HCT116 (cell line): ENCODE measurements at regions not wholly inside any gene's neighbourhood (a gene's known extent, or its start where the extent isn't known, plus 50 kb on each side); places are given as distances from the start of the nearest gene placed in this dataset.

Experiments
- ATAC-seq: fragments of 200-7000 bp; cut with Tn5 transposase; 2 replicates; pipeline ENCODE4 v1.9.1; 2020; ENCODE audit warnings: mild to moderate bottlenecking, moderate library complexity
- BruUV-seq: library from RNA; stranded (reverse); fragments of 400-500 nt; replicated peaks from 2 replicates; lab custom pipeline; 2021; lab: Mats Ljungman, UMichigan
- CTCF ChIA-PET: fragments of 300-600 bp; sonication (Branson Sonifier 250); formaldehyde crosslinking; loops from one replicate; lab custom pipeline; 2021; ENCODE audit warnings: antibody characterized with exemption; lab: Charles Lee
- POLR2A ChIA-PET: fragments of 300-600, 350-600 bp; sonication (Branson Sonifier 250); formaldehyde crosslinking; loops from one replicate; lab custom pipeline; 2021; ENCODE audit warnings: antibody characterized with exemption; lab: Charles Lee
- RAD21 ChIA-PET, 2 experiments: fragments of 300-600 bp; sonication (Branson Sonifier 250); formaldehyde crosslinking; loops; one replicate each; lab custom pipeline; 2023; ENCODE audit warnings: low total read pairs in 2 of 2; ENCODE audit not compliant: uncharacterized antibody in 2 of 2, unreplicated experiment in 2 of 2, low non-redundant PET in 1 of 2; lab: Charles Lee
- DNase-seq: peaks from one replicate; pipeline ENCODE4 v3.0.0-alpha.2; 2010; ENCODE audit warnings: low read depth, low spot score
- H2AFZ ChIP-seq: fragments of 200-600 bp; shearing (Covaris generic), sonication (generic); 2 replicates; pipeline ENCODE4 v1.6.1; 2017; ENCODE audit warnings: low read depth, mixed run types, mixed read lengths, antibody characterized with exemption, low read length; ENCODE audit not compliant: poor library complexity, severe bottlenecking
- H3K27ac ChIP-seq: 2 replicates; pipeline ENCODE4 v1.5.1; 2012; ENCODE audit warnings: low read depth, low read length
- H3K27me3 ChIP-seq: fragments of 200-600 bp; sonication (generic); 2 replicates; pipeline ENCODE4 v1.6.1; 2016; ENCODE audit warnings: mixed run types, low read length, mixed read lengths; ENCODE audit not compliant: insufficient read depth
- H3K36me3 ChIP-seq, 2 experiments: fragments of 200-500 bp in 1 of 2; fragments of 200-600 bp in 1 of 2; sonication (Bioruptor generic) in 1 of 2; sonication (generic) in 1 of 2; 2 replicates each; pipeline versions ENCODE4 v1.5.1 to v1.6.1; 2014 to 2016; ENCODE audit warnings: low read length in 2 of 2, inconsistent platforms in 1 of 2, mixed read lengths in 1 of 2, mixed run types in 1 of 2; ENCODE audit not compliant: insufficient read depth in 2 of 2, control insufficient read depth in 1 of 2
- H3K4me1 ChIP-seq, 2 experiments: fragments of 200-600 bp in 1 of 2; sonication (generic) in 1 of 2; 2 replicates each; pipeline versions ENCODE4 v1.5.1 to v1.6.1; 2012 to 2017; ENCODE audit warnings: low read length in 2 of 2, inconsistent platforms in 1 of 2, mild to moderate bottlenecking in 1 of 2, mixed read lengths in 1 of 2, mixed run types in 1 of 2, moderate library complexity in 1 of 2; ENCODE audit not compliant: insufficient read depth in 2 of 2, control insufficient read depth in 1 of 2
- H3K4me2 ChIP-seq: fragments of 200-600 bp; sonication (generic); 2 replicates; pipeline ENCODE4 v1.6.1; 2017; ENCODE audit warnings: mixed run types, low read length, mixed read lengths
- H3K4me3 ChIP-seq, 2 experiments: fragments of 200-600 bp in 1 of 2; sonication (generic) in 1 of 2; replicated peaks in 1 of 2; 2 replicates each; pipeline ENCODE4 v1.5.1; 2011 to 2016; ENCODE audit warnings: low read length in 2 of 2, control low read depth in 1 of 2, low read depth in 1 of 2, mild to moderate bottlenecking in 1 of 2, mixed read lengths in 1 of 2, mixed run types in 1 of 2
- H3K79me2 ChIP-seq: fragments of 200-600 bp; sonication (generic); 2 replicates; pipeline ENCODE4 v1.6.1; 2017; ENCODE audit warnings: mild to moderate bottlenecking, mixed run types, low read length, moderate library complexity, mixed read lengths; ENCODE audit not compliant: insufficient read depth
- H3K9ac ChIP-seq: fragments of 200-600 bp; sonication (generic); 2 replicates; pipeline ENCODE4 v1.6.1; 2016; ENCODE audit warnings: low read length, mixed read lengths
- H3K9me2 ChIP-seq: fragments of 200-600 bp; sonication (generic), shearing (Covaris generic); 2 replicates; pipeline ENCODE4 v1.6.1; 2017; ENCODE audit warnings: mixed run types, mild to moderate bottlenecking, moderate library complexity; ENCODE audit not compliant: insufficient read depth
- H3K9me3 ChIP-seq, 2 experiments: fragments of 200-500 bp in 1 of 2; fragments of 200-600 bp in 1 of 2; sonication (Bioruptor generic) in 1 of 2; sonication (generic) in 1 of 2; 2 replicates each; pipeline ENCODE4 v1.6.1; 2014 to 2017; ENCODE audit warnings: low read length in 2 of 2, mixed read lengths in 2 of 2, inconsistent platforms in 1 of 2, low read depth in 1 of 2, mild to moderate bottlenecking in 1 of 2, mixed run types in 1 of 2, moderate library complexity in 1 of 2; ENCODE audit not compliant: control insufficient read depth in 1 of 2, insufficient read depth in 1 of 2
- H4K20me1 ChIP-seq: fragments of 200-600 bp; sonication (generic), shearing (Covaris generic); 2 replicates; pipeline ENCODE4 v1.6.1; 2017; ENCODE audit warnings: mixed run types, mild to moderate bottlenecking, moderate library complexity; ENCODE audit not compliant: insufficient read depth
- CEBPB ChIP-seq: IDR thresholded peaks from 2 replicates; pipeline ENCODE4 v1.6.1; 2012; ENCODE audit warnings: low read depth
- EGR1 ChIP-seq: IDR thresholded peaks from 2 replicates; pipeline ENCODE4 v1.6.1; 2012; ENCODE audit warnings: low read depth
- EZH2 ChIP-seq: fragments of 200-600 bp; sonication (generic); IDR thresholded peaks from 2 replicates; pipeline ENCODE4 v1.6.1; 2017; ENCODE audit warnings: antibody characterized with exemption, mixed run types
- EZH2phosphoT487 ChIP-seq: fragments of 200-600 bp; IDR thresholded peaks from 2 replicates; pipeline ENCODE4 v1.6.1; 2018; ENCODE audit warnings: antibody characterized with exemption, borderline replicate concordance
- MAX ChIP-seq: IDR thresholded peaks from 2 replicates; pipeline ENCODE4 v1.6.1; 2012
- POLR2A ChIP-seq: IDR thresholded peaks from 2 replicates; pipeline ENCODE4 v1.7.0; 2011; ENCODE audit warnings: borderline replicate concordance; ENCODE audit not compliant: insufficient read depth, insufficient read length; ENCODE audit errors: extremely low read depth
- POLR2AphosphoS5 ChIP-seq: IDR thresholded peaks from 2 replicates; pipeline ENCODE4 v1.6.1; 2011; ENCODE audit warnings: mild to moderate bottlenecking, low read depth, low read length, moderate library complexity
- SP1 ChIP-seq: IDR thresholded peaks from 2 replicates; pipeline ENCODE4 v1.6.1; 2012; ENCODE audit warnings: low read depth
- SRF ChIP-seq: IDR thresholded peaks from 2 replicates; pipeline ENCODE4 v1.6.1; 2012; ENCODE audit warnings: low read depth
- TCF7L2 ChIP-seq: IDR thresholded peaks from 2 replicates; pipeline ENCODE4 v1.7.0; 2011; ENCODE audit warnings: borderline replicate concordance, inconsistent platforms; ENCODE audit not compliant: insufficient read depth, insufficient read length; ENCODE audit errors: extremely low read depth
- YY1 ChIP-seq: IDR thresholded peaks from 2 replicates; pipeline ENCODE4 v1.6.1; 2011; ENCODE audit warnings: low read length, low read depth, moderate library complexity, mild to moderate bottlenecking; ENCODE audit not compliant: insufficient replicate concordance; ENCODE audit errors: extremely low read depth
- ZNF274 ChIP-seq: fragments of 200-500 bp; sonication (Bioruptor generic); IDR thresholded peaks from 2 replicates; pipeline ENCODE4 v1.6.1; 2014; ENCODE audit warnings: mild to moderate bottlenecking, low read depth, low read length, inconsistent platforms
- intact Hi-C: fragments of 100-400 bp; cut with micrococcal nuclease; formaldehyde crosslinking; loops from 2 replicates; pipeline ENCODE4 v1.10.0; 2022

GRCh38 chr3:107939691-107940442 is 151.0 kb downstream of the CD47 start:
- ATAC-seq, result no peak
- no peak overlapping the region for H2AFZ ChIP-seq
- CTCF ChIA-PET, result interaction anchor here (1.0 kb wide), 1 partner anchor 12 kb away, joined by 5 read pairs; no protein-coding TSS in a partner anchor
- no peaks in the 10 kb centered on the region for H3K27me3 ChIP-seq
- POLR2A ChIA-PET, result no interaction called here
- no peaks in the 10 kb centered on the region; the same call in 1 of the 2 replicates for H3K9me2 ChIP-seq
- no peaks in the 10 kb centered on the region for H3K9me3 ChIP-seq
- no peaks in the 10 kb centered on the region for H3K36me3 ChIP-seq
- no peaks in the 10 kb centered on the region for H3K79me2 ChIP-seq
- H3K27ac ChIP-seq, result no peak overlapping the region
- no peaks in the 10 kb centered on the region for H3K4me1 ChIP-seq
- no peak for DNase-seq
- no peaks in the 10 kb centered on the region for H4K20me1 ChIP-seq
- H3K9ac ChIP-seq, result no peak overlapping the region
- H3K4me2 ChIP-seq, result no peak overlapping the region
- H3K4me3 ChIP-seq, result no peak overlapping the region
- BruUV-seq, result no TSS peak
- RAD21 ChIA-PET, result no interaction called here
- no peak for TF ChIP-seq TCF7L2
- TF ChIP-seq SP1, result no peak
- TF ChIP-seq POLR2A, result no peak
- TF ChIP-seq EZH2phosphoT487, result no peak
- TF ChIP-seq SRF, result no peak
- TF ChIP-seq EGR1, result no peak
- TF ChIP-seq EZH2, result no peak
- TF ChIP-seq YY1, result no peak
- no peak for TF ChIP-seq CEBPB
- TF ChIP-seq MAX, result no peak
- no peak for TF ChIP-seq POLR2AphosphoS5
- TF ChIP-seq ZNF274, result no peak
- intact Hi-C loops, result loop anchor here (2.0 to 10.0 kb wide), 2 partner anchors 365 to 533 kb away; no protein-coding TSS in a partner anchor
